ENCODE measurements at regions not wholly inside any gene's neighbourhood (a gene's known extent, or its start where the extent isn't known, plus 50 kb on each side); places are given as distances from the start of the nearest gene placed in this dataset.
"Not testable (repeated sequence)": the region's sequence is repeated elsewhere in the genome, so short reads cannot be mapped to it uniquely, and the experiment has no call there.

DNA sequence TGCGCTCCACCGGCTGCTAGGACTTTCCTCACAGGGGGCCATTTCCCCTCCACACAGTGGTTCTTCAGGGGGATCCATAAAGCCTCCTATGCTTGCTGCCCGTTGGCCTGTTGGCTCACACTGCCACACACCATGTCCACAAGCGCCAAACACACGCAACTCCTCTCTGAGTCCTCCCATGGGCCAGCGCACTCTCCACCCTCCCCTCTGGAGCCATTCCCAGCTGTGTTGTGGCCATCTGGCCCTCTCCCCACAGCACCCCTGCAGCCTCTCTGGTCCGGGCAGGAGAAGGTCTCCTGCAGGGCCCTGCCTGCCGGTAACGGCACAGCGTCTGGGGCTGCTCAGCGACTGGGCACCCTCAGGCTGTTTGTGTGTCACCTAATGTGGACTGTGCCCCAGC is 4473.3 kb upstream of the OR11H1 start:
- TF ChIP-seq, protein P1, sequence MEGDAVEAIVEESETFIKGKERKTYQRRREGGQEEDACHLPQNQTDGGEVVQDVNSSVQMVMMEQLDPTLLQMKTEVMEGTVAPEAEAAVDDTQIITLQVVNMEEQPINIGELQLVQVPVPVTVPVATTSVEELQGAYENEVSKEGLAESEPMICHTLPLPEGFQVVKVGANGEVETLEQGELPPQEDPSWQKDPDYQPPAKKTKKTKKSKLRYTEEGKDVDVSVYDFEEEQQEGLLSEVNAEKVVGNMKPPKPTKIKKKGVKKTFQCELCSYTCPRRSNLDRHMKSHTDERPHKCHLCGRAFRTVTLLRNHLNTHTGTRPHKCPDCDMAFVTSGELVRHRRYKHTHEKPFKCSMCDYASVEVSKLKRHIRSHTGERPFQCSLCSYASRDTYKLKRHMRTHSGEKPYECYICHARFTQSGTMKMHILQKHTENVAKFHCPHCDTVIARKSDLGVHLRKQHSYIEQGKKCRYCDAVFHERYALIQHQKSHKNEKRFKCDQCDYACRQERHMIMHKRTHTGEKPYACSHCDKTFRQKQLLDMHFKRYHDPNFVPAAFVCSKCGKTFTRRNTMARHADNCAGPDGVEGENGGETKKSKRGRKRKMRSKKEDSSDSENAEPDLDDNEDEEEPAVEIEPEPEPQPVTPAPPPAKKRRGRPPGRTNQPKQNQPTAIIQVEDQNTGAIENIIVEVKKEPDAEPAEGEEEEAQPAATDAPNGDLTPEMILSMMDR (IDR thresholded peaks at IDR 0.05; ENCODE audit: low read depth, low read length, poor library complexity, severe bottlenecking), result not testable (repeated sequence)
- not testable (repeated sequence) for TF ChIP-seq EZH2phosphoT487 (IDR thresholded peaks at IDR 0.05; ENCODE audit: borderline replicate concordance, low read length)
